Ammon's horn (tissue), 1 donor: ENCODE measurements at regions not wholly inside any gene's neighbourhood (a gene's known extent, or its start where the extent isn't known, plus 50 kb on each side); places are given as distances from the start of the nearest gene placed in this dataset.
A peak's percentile ranks its signal among the peaks of the same experiment; 100 is the strongest.
"Not testable (repeated sequence)": the region's sequence is repeated elsewhere in the genome, so short reads cannot be mapped to it uniquely, and the experiment has no call there.

Experiments used
- DNase-seq: peaks from one replicate; pipeline ENCODE4 v3.0.0-alpha.2; 2016; ENCODE audit warnings: low spot score

GRCh38 chr5:7214906-7215416 lies 181.0 kb upstream of the ADCY2 start:
- DNase-seq: no peak

GRCh38 chr5:7218141-7218540 lies 177.8 kb upstream of the ADCY2 start:
- no peak for DNase-seq

GRCh38 chr5:7220156-7220555 lies 175.8 kb upstream of the ADCY2 start:
- DNase-seq: no peak

- no peak for DNase-seq
Observed at GRCh38 chr5:7221041-7221440, 174.9 kb upstream of the ADCY2 start.

GRCh38 chr5:7225826-7226225 lies 170.1 kb upstream of the ADCY2 start:
- DNase-seq: no peak

- DNase-seq: no peak
Observed at GRCh38 chr5:7242118-7242710, 153.7 kb upstream of the ADCY2 start.

- no peak for DNase-seq
Observed at GRCh38 chr5:7244208-7244607, 151.7 kb upstream of the ADCY2 start.

- DNase-seq: no peak
Observed at GRCh38 chr5:7245121-7245651, 150.8 kb upstream of the ADCY2 start.

- no peak for DNase-seq
Observed at GRCh38 chr5:7246287-7246686, 149.7 kb upstream of the ADCY2 start.

- no peak for DNase-seq
Observed at GRCh38 chr5:7250004-7250403, 145.9 kb upstream of the ADCY2 start.

GRCh38 chr5:7250611-7251010 lies 145.3 kb upstream of the ADCY2 start:
- no peak for DNase-seq

- DNase-seq: no peak
Observed at GRCh38 chr5:7251132-7251531, 144.8 kb upstream of the ADCY2 start.

- DNase-seq: peak; percentile 47
Observed at GRCh38 chr5:7261049-7261448, 134.9 kb upstream of the ADCY2 start.

GRCh38 chr5:7261900-7262299 lies 134.0 kb upstream of the ADCY2 start:
- no peak for DNase-seq

- not testable (repeated sequence) for DNase-seq
Observed at GRCh38 chr5:7263398-7264015, 132.4 kb upstream of the ADCY2 start.

GRCh38 chr5:7265776-7266175 lies 130.2 kb upstream of the ADCY2 start:
- DNase-seq: not testable (repeated sequence)

GRCh38 chr5:7268722-7269121 lies 127.2 kb upstream of the ADCY2 start:
- DNase-seq: not testable (repeated sequence)

- no peak for DNase-seq
Observed at GRCh38 chr5:7269591-7270274, 126.2 kb upstream of the ADCY2 start.

- DNase-seq: no peak
Observed at GRCh38 chr5:7271435-7272084, 124.4 kb upstream of the ADCY2 start.

- no peak for DNase-seq
Observed at GRCh38 chr5:7272408-7272965, 123.5 kb upstream of the ADCY2 start.

- no peak for DNase-seq
Observed at GRCh38 chr5:7274203-7274602, 121.7 kb upstream of the ADCY2 start.

- DNase-seq: not testable (repeated sequence)
Observed at GRCh38 chr5:7289634-7290033, 106.3 kb upstream of the ADCY2 start.
